ENCODE measurements at regions not wholly inside any gene's neighbourhood (a gene's known extent, or its start where the extent isn't known, plus 50 kb on each side); places are given as distances from the start of the nearest gene placed in this dataset.

DNA sequence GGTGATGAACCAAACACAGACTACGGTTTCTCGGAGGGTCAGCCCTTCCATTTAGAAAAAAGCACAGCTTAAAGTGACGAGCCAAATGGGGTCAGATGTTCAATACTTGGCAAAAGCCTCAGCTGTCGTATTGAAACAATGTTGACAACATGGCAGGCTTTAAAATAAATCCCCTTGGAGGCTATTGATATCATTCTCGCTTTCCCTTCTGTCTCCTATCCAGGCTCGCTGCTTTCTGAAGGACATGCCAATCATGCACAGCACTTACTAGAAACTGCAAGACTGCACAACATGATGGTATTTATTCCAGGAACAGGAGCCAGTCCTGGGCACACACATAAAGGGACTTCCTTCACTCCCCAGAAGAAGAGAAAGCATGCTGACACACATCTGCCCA lies 137.9 kb downstream of the SLC7A11 start:
- POLR2A ChIA-PET: no interaction called here
- CTCF ChIA-PET: interaction anchor here (1.0 to 4.1 kb wide), 3 partner anchors 11 to 89 kb away, joined by 3 to 17 read pairs (median 6); no protein-coding TSS in a partner anchor
- no peak for DNase-seq (ENCODE audit: extremely low spot score)
- TF ChIP-seq CTCF (IDR thresholded peaks at IDR 0.05; ENCODE audit: control extremely low read depth, extremely low read depth, low read depth, missing control alignments): no peak

DNA sequence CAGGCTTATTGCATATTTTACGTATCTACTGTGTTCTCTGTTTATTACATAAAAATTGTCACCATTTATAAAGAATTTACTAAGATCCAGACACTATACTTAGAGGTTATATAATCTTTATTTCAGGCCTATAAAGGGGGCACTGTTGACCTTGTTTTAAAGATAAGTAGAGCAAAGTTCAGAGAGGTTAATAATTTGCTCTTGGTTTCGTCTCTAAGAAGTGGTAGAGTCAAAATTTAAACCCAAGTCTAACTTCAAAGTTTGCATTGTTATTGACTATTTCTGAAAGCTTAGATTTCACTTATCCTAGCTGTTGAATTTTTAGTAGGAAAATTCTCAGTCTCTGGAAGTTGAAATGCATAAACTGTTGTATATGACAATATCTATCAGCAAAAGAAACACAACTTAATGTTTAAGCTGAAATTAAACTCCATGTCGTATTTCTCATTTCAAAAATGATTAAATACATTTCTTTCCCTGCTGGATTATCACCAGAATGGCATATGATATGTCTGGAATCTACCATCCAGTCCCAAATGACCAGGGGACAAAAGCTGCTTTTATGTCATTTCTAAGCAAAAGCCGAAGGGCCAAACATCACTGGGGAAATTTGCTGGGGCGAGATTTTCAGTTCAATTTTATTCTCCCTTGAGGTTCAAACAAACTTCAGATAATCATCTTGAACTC lies 138.4 kb downstream of the SLC7A11 start:
- CTCF ChIA-PET: interaction anchor here (3.1 to 4.1 kb wide), 2 partner anchors 10 to 13 kb away, joined by 6 to 17 read pairs; no protein-coding TSS in a partner anchor
- POLR2A ChIA-PET: no interaction called here
- DNase-seq (ENCODE audit: extremely low spot score): no peak
- TF ChIP-seq CTCF (IDR thresholded peaks at IDR 0.05; ENCODE audit: control extremely low read depth, extremely low read depth, low read depth, missing control alignments): no peak

DNA sequence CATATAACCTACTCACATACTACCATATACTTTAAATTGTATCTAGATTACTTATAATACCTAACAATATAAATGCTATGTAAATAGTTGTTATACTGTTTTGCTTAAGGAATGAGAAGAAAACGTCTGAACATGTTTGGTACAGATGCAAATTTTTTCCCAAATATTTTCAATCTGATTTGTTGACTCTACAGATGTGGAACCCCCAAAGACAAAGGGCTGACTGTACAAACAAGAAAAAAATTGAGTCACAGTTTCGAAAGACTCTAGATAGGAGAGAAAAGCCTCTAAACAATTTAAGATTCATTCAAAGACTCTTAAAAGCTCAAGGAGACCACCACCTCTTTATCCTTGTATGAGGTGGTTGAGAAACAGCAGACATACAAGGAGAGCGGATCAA lies 142.8 kb downstream of the SLC7A11 start:
- POLR2A ChIA-PET: no interaction called here
- CTCF ChIA-PET: interaction anchor here (1.7 to 4.8 kb wide), 2 partner anchors 10 to 37 kb away, joined by 4 to 38 read pairs; no protein-coding TSS in a partner anchor
- DNase-seq (ENCODE audit: extremely low spot score): no peak

DNA sequence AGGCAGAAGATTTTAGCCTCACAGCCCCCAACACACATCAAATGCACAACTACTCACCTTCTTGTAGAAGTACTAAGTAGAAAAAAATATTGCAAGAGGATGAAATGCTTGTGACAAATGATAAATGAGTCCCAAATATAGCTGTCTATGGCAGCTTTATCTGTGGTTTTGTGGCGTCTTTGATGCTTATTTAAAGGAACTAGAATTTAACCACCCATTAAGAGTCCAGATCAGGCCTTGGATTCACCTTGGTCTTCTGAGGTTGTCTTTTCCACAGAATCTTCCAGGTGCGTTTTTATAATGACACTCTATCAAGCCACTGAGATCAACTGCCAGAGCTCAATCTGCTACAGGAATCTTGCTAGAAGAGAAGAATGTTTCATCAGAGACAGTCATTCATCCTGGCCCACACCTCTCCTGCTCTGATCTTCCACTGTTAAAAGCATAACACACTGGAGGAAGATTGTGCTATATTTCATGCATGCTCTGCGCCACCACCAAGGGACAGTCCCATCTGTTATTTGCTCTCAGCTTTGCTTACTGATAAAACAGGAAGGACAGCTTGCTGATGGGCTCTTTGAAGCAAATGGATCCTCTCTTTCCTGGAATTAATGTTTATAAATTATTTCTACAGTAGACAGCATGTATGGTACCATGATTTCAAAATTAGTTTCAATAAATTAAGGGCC lies 144.1 kb downstream of the SLC7A11 start:
- POLR2A ChIA-PET: no interaction called here
- no peak for DNase-seq (ENCODE audit: extremely low spot score)
- TF ChIP-seq CTCF (IDR thresholded peaks at IDR 0.05; ENCODE audit: control extremely low read depth, extremely low read depth, low read depth, missing control alignments): no peak
- CTCF ChIA-PET: interaction anchor here (1.4 to 4.8 kb wide), 3 partner anchors 9 to 424 kb away, joined by 3 to 38 read pairs (median 4); no protein-coding TSS in a partner anchor

More for the DNA sequence above, 142.8 kb downstream of the SLC7A11 start:
- no peak for TF ChIP-seq CTCF (IDR thresholded peaks at IDR 0.05; ENCODE audit: control extremely low read depth, extremely low read depth, low read depth, missing control alignments)

- DNase-seq (ENCODE audit: extremely low spot score): no peak
- ChIA-PET POLR2A (no interaction called here), CTCF (interaction anchor here (0.7 to 1.1 kb wide), 2 partner anchors 11 to 1270 kb away, joined by 3 read pairs; no protein-coding TSS in a partner anchor)
- no peak for TF ChIP-seq CTCF (IDR thresholded peaks at IDR 0.05; ENCODE audit: control extremely low read depth, extremely low read depth, low read depth, missing control alignments)
These were observed 145.6 kb downstream of the SLC7A11 start for GRCh38 chr4:138096384-138097062.

- CTCF ChIA-PET: interaction anchor here (0.9 to 1.7 kb wide), 3 partner anchors 10 to 585 kb away, joined by 3 to 4 read pairs (median 3); no protein-coding TSS in a partner anchor
- DNase-seq (ENCODE audit: extremely low spot score): no peak
- POLR2A ChIA-PET: no interaction called here
- TF ChIP-seq CTCF (IDR thresholded peaks at IDR 0.05; ENCODE audit: control extremely low read depth, extremely low read depth, low read depth, missing control alignments): no peak
These were observed 146.8 kb downstream of the SLC7A11 start for GRCh38 chr4:138095378-138095777.
